SK-N-SH treated with all-trans-retinoic acid at 6 μM for 48 hours (cell line): ENCODE measurements at regions not wholly inside any gene's neighbourhood (a gene's known extent, or its start where the extent isn't known, plus 50 kb on each side); places are given as distances from the start of the nearest gene placed in this dataset.

Source experiments
- ATAC-seq: fragments of 200-7000 bp; cut with Tn5 transposase; 3 replicates; pipeline ENCODE4 v1.9.1; 2020; ENCODE audit warnings: mild to moderate bottlenecking, moderate library complexity
- ARNTL ChIP-seq: fragments of 450-650 bp; formaldehyde crosslinking; IDR thresholded peaks from 2 replicates; pipeline ENCODE4 v1.5.0; 2020; ENCODE audit warnings: low read depth, mild to moderate bottlenecking, moderate library complexity, borderline replicate concordance
- BACH2 ChIP-seq: fragments of 250-450 bp; sonication (Bioruptor Pico); IDR thresholded peaks from 2 replicates; pipeline ENCODE4 v1.9.0; 2021; ENCODE audit warnings: mild to moderate bottlenecking, borderline replicate concordance
- CSDC2 ChIP-seq: fragments of 250-450 bp; sonication (Bioruptor Pico); IDR thresholded peaks from 2 replicates; pipeline ENCODE4 v1.5.0; 2020; ENCODE audit warnings: mild to moderate bottlenecking, moderate library complexity
- ESRRG ChIP-seq: fragments of 250-450 bp; sonication (Bioruptor Pico); IDR thresholded peaks from 2 replicates; pipeline ENCODE4 v1.6.1; 2021; ENCODE audit warnings: mild to moderate bottlenecking
- GLIS3 ChIP-seq: fragments of 250-450 bp; sonication (Bioruptor Pico); IDR thresholded peaks from 2 replicates; pipeline ENCODE4 v1.5.0; 2020; ENCODE audit warnings: mild to moderate bottlenecking, moderate library complexity
- ISL1 ChIP-seq: fragments of 250-450 bp; sonication (Bioruptor Pico); IDR thresholded peaks from 2 replicates; pipeline ENCODE4 v2.1.2; 2022; ENCODE audit warnings: mild to moderate bottlenecking, moderate library complexity
- OSR1 ChIP-seq: fragments of 250-450 bp; sonication (Bioruptor Pico); IDR thresholded peaks from 2 replicates; pipeline ENCODE4 v1.8.0; 2022; ENCODE audit warnings: moderate library complexity, mild to moderate bottlenecking, inconsistent platforms
- PPARA ChIP-seq: fragments of 250-450 bp; sonication (Bioruptor Pico); IDR thresholded peaks from 2 replicates; pipeline ENCODE4 v1.5.0; 2020; ENCODE audit warnings: mild to moderate bottlenecking, borderline replicate concordance
- RARB ChIP-seq: fragments of 250-450 bp; sonication (Bioruptor Pico); IDR thresholded peaks from 2 replicates; pipeline ENCODE4 v1.8.0; 2021; ENCODE audit warnings: mild to moderate bottlenecking, moderate library complexity
- TCF4 ChIP-seq: fragments of 250-450 bp; sonication (Bioruptor Pico); IDR thresholded peaks from 2 replicates; pipeline ENCODE4 v1.8.0; 2021; ENCODE audit warnings: mild to moderate bottlenecking, moderate library complexity, borderline replicate concordance
- TOX ChIP-seq: fragments of 250-450 bp; sonication (Bioruptor Pico); IDR thresholded peaks from 2 replicates; pipeline ENCODE4 v1.8.0; 2021; ENCODE audit warnings: mild to moderate bottlenecking, moderate library complexity, borderline replicate concordance
- ZC3H10 ChIP-seq: fragments of 250-450 bp; sonication (Bioruptor Pico); IDR thresholded peaks from 2 replicates; pipeline ENCODE4 v1.5.1; 2021; ENCODE audit warnings: mild to moderate bottlenecking, moderate library complexity
- ZFP3 ChIP-seq: fragments of 250-450 bp; sonication (Bioruptor Pico); IDR thresholded peaks from 2 replicates; pipeline ENCODE4 v1.5.0; 2020; ENCODE audit warnings: mild to moderate bottlenecking, moderate library complexity
- ZFP30 ChIP-seq: fragments of 450-650 bp; formaldehyde crosslinking; IDR thresholded peaks from 2 replicates; pipeline ENCODE4 v1.5.0; 2022; ENCODE audit warnings: mild to moderate bottlenecking, moderate library complexity
- ZNF565 ChIP-seq: fragments of 450-650 bp; formaldehyde crosslinking; conservative IDR thresholded peaks from 2 replicates; pipeline ENCODE4 v1.5.0; 2020; ENCODE audit warnings: low read depth, mild to moderate bottlenecking, moderate library complexity
- ZNF70 ChIP-seq: fragments of 450-650 bp; formaldehyde crosslinking; IDR thresholded peaks from 2 replicates; pipeline ENCODE4 v1.5.0; 2020; ENCODE audit warnings: mild to moderate bottlenecking, moderate library complexity
- ZNF8 ChIP-seq: fragments of 450-650 bp; formaldehyde crosslinking; IDR thresholded peaks from 2 replicates; pipeline ENCODE4 v1.5.0; 2020; ENCODE audit warnings: mild to moderate bottlenecking, moderate library complexity
- TF ChIP-seq, protein P1 (sequence below): fragments of 250-450 bp; sonication (Bioruptor Pico); IDR thresholded peaks from 2 replicates; pipeline ENCODE4 v1.8.0; 2021; ENCODE audit warnings: low read depth, mild to moderate bottlenecking, moderate library complexity, borderline replicate concordance
- TF ChIP-seq, protein P2 (sequence below): fragments of 250-450 bp; sonication (Bioruptor Pico); IDR thresholded peaks from 2 replicates; pipeline ENCODE4 v1.8.0; 2020; ENCODE audit warnings: mild to moderate bottlenecking, moderate library complexity, borderline replicate concordance
- TF ChIP-seq, protein P3 (sequence below): fragments of 250-450 bp; sonication (Bioruptor Pico); IDR thresholded peaks from 2 replicates; pipeline ENCODE4 v1.5.1; 2020; ENCODE audit warnings: low read depth, mild to moderate bottlenecking, moderate library complexity
- TF ChIP-seq, protein P4 (sequence below): fragments of 250-450 bp; sonication (Bioruptor Pico); IDR thresholded peaks from 2 replicates; pipeline ENCODE4 v1.5.0; 2020; ENCODE audit warnings: mild to moderate bottlenecking, moderate library complexity
- TF ChIP-seq, protein P5 (sequence below): fragments of 250-450 bp; sonication (Bioruptor Pico); IDR thresholded peaks from 2 replicates; pipeline ENCODE4 v1.5.1; 2021; ENCODE audit warnings: mild to moderate bottlenecking, moderate library complexity

DNA sequence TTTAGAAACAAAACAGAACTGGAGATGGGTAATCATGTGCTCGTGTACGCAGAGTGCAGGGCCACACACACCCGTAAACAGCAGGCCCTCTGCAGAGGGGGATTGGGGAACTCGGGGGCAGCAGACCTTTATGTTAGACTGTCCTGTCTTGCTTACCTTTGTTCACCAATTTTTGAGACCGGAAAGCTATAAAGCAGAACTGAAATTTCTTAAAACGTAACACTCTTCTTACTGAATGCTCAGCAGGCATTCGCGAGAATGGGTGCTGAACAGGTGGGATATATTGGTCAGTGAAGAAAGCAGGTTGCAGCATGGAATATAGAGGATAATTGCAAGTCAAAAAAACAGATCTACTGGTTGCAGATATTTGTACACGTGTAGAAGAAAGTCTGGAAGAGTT, 211.1 kb downstream of the BMP7 start:
- TF ChIP-seq, protein P1, sequence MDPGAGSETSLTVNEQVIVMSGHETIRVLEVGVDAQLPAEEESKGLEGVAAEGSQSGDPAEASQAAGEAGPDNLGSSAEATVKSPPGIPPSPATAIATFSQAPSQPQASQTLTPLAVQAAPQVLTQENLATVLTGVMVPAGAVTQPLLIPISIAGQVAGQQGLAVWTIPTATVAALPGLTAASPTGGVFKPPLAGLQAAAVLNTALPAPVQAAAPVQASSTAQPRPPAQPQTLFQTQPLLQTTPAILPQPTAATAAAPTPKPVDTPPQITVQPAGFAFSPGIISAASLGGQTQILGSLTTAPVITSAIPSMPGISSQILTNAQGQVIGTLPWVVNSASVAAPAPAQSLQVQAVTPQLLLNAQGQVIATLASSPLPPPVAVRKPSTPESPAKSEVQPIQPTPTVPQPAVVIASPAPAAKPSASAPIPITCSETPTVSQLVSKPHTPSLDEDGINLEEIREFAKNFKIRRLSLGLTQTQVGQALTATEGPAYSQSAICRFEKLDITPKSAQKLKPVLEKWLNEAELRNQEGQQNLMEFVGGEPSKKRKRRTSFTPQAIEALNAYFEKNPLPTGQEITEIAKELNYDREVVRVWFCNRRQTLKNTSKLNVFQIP (CRISPR knock-in tag): no peak
- TF ChIP-seq, protein P2, sequence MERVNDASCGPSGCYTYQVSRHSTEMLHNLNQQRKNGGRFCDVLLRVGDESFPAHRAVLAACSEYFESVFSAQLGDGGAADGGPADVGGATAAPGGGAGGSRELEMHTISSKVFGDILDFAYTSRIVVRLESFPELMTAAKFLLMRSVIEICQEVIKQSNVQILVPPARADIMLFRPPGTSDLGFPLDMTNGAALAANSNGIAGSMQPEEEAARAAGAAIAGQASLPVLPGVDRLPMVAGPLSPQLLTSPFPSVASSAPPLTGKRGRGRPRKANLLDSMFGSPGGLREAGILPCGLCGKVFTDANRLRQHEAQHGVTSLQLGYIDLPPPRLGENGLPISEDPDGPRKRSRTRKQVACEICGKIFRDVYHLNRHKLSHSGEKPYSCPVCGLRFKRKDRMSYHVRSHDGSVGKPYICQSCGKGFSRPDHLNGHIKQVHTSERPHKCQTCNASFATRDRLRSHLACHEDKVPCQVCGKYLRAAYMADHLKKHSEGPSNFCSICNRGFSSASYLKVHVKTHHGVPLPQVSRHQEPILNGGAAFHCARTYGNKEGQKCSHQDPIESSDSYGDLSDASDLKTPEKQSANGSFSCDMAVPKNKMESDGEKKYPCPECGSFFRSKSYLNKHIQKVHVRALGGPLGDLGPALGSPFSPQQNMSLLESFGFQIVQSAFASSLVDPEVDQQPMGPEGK (CRISPR knock-in tag): no peak
- TF ChIP-seq, protein P3, sequence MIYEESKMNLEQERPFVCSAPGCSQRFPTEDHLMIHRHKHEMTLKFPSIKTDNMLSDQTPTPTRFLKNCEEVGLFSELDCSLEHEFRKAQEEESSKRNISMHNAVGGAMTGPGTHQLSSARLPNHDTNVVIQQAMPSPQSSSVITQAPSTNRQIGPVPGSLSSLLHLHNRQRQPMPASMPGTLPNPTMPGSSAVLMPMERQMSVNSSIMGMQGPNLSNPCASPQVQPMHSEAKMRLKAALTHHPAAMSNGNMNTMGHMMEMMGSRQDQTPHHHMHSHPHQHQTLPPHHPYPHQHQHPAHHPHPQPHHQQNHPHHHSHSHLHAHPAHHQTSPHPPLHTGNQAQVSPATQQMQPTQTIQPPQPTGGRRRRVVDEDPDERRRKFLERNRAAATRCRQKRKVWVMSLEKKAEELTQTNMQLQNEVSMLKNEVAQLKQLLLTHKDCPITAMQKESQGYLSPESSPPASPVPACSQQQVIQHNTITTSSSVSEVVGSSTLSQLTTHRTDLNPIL (CRISPR knock-in tag): no peak
- TF ChIP-seq ZNF8: no peak
- TF ChIP-seq, protein P4, sequence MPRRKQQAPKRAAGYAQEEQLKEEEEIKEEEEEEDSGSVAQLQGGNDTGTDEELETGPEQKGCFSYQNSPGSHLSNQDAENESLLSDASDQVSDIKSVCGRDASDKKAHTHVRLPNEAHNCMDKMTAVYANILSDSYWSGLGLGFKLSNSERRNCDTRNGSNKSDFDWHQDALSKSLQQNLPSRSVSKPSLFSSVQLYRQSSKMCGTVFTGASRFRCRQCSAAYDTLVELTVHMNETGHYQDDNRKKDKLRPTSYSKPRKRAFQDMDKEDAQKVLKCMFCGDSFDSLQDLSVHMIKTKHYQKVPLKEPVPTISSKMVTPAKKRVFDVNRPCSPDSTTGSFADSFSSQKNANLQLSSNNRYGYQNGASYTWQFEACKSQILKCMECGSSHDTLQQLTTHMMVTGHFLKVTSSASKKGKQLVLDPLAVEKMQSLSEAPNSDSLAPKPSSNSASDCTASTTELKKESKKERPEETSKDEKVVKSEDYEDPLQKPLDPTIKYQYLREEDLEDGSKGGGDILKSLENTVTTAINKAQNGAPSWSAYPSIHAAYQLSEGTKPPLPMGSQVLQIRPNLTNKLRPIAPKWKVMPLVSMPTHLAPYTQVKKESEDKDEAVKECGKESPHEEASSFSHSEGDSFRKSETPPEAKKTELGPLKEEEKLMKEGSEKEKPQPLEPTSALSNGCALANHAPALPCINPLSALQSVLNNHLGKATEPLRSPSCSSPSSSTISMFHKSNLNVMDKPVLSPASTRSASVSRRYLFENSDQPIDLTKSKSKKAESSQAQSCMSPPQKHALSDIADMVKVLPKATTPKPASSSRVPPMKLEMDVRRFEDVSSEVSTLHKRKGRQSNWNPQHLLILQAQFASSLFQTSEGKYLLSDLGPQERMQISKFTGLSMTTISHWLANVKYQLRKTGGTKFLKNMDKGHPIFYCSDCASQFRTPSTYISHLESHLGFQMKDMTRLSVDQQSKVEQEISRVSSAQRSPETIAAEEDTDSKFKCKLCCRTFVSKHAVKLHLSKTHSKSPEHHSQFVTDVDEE (CRISPR knock-in tag): no peak
- TF ChIP-seq, protein P5, sequence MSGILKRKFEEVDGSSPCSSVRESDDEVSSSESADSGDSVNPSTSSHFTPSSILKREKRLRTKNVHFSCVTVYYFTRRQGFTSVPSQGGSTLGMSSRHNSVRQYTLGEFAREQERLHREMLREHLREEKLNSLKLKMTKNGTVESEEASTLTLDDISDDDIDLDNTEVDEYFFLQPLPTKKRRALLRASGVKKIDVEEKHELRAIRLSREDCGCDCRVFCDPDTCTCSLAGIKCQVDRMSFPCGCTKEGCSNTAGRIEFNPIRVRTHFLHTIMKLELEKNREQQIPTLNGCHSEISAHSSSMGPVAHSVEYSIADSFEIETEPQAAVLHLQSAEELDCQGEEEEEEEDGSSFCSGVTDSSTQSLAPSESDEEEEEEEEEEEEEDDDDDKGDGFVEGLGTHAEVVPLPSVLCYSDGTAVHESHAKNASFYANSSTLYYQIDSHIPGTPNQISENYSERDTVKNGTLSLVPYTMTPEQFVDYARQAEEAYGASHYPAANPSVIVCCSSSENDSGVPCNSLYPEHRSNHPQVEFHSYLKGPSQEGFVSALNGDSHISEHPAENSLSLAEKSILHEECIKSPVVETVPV (CRISPR knock-in tag): no peak
- no peak for TF ChIP-seq CSDC2 (CRISPR knock-in tag)
- no peak for TF ChIP-seq GLIS3
- TF ChIP-seq TOX: no peak
- no peak for TF ChIP-seq ESRRG (CRISPR knock-in tag)
- TF ChIP-seq, all 23 proteins: peak for 0

DNA sequence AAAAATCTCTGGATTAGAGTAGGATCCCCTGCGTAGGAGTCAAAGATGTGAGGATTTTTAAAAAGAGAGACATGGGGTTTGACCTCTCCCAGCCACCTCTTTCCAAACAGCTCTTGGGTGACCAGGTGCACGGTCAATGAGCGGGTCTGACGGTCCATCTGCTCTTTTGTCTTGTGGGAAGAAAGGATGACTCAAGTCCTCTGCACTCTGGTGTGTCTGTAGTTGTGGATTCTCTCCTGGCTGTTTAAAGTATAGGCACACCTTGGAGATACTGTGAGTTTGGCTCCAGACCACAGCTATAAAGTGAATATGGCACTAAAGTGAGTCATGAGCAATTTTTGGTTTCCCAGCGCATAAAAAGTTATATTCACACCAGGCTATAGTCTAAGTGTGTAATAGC, 209.8 kb downstream of the BMP7 start:
- TF ChIP-seq PPARA (CRISPR knock-in tag): no peak
- no peak for ATAC-seq

More for the DNA sequence above, 211.1 kb downstream of the BMP7 start:
- ATAC-seq: no peak

DNA sequence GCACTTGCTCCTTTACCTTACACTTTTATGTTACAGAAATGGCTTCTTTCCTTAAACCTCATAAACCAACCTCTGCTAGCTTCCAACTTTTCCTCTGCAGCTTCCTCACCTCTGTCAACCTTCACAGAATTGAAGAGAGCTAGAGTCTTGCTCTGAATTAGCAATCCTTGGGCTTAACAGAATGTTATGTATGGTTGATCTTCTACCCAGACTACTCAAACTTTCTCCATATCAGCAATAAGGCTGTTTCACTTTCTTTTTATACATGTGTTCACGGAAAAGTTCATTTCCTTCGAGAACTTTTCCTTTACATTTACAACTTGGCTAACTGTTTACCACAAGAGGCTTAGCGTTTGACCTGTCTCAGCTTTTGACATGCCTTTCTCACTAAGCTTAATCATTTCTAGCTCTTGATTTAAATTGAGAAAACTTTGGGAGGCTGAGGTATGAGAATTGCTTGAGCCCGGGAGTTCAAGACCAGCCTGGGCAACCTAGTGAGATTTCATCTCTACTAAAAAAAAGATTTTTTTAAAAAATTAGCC, 207.3 kb downstream of the BMP7 start:
- TF ChIP-seq, protein P3 (CRISPR knock-in tag): no peak
- TF ChIP-seq ZNF8: no peak
- no peak for TF ChIP-seq ZFP30
- no peak for TF ChIP-seq ESRRG (CRISPR knock-in tag)
- no peak for TF ChIP-seq ZNF70 (CRISPR knock-in tag)
- no peak for TF ChIP-seq ISL1 (CRISPR knock-in tag)
- no peak for TF ChIP-seq BACH2 (CRISPR knock-in tag)
- TF ChIP-seq OSR1 (CRISPR knock-in tag): no peak
- TF ChIP-seq, protein P5 (CRISPR knock-in tag): no peak
- TF ChIP-seq ARNTL: no peak
- no peak for TF ChIP-seq ZC3H10 (CRISPR knock-in tag)
- TF ChIP-seq TCF4 (CRISPR knock-in tag): no peak
- TF ChIP-seq RARB (CRISPR knock-in tag): no peak
- no peak for TF ChIP-seq GLIS3
- TF ChIP-seq, protein P1 (CRISPR knock-in tag): no peak
- no peak for TF ChIP-seq CSDC2 (CRISPR knock-in tag)
- TF ChIP-seq ZNF565: no peak
- no peak for TF ChIP-seq TOX
- no peak for TF ChIP-seq ZFP3 (CRISPR knock-in tag)
- no peak for ATAC-seq
